CD4-positive, alpha-beta memory T cell (primary cell): ENCODE measurements at regions not wholly inside any gene's neighbourhood (a gene's known extent, or its start where the extent isn't known, plus 50 kb on each side); places are given as distances from the start of the nearest gene placed in this dataset.

Experiments
- CTCF ChIA-PET: fragments of 350-600 bp; sonication (Branson Sonifier 250); formaldehyde crosslinking; loops from one replicate; lab custom pipeline; 2021; ENCODE audit warnings: inconsistent platforms; ENCODE audit not compliant: partially characterized antibody; lab: Charles Lee
- POLR2A ChIA-PET: fragments of 350-600 bp; sonication (Branson Sonifier 250); formaldehyde crosslinking; loops from one replicate; lab custom pipeline; 2021; ENCODE audit not compliant: partially characterized antibody; lab: Charles Lee
- DNase-seq, 5 donors: peaks; one replicate each; pipeline versions ENCODE4 v3.0.0 to v3.0.0-alpha.2; 2020 to 2022; ENCODE audit warnings: mixed read lengths in 1 of 5
- H3K27ac ChIP-seq: one replicate; pipeline ENCODE4 v1.7.0; 2013; ENCODE audit warnings: low read depth, low read length
- H3K27me3 ChIP-seq: 2 replicates; pipeline ENCODE4 v1.7.0; 2013; ENCODE audit warnings: mild to moderate bottlenecking, low read length, moderate library complexity; ENCODE audit not compliant: insufficient read depth
- H3K36me3 ChIP-seq: 2 replicates; pipeline ENCODE4 v1.7.0; 2013; ENCODE audit warnings: mild to moderate bottlenecking, low read length, moderate library complexity; ENCODE audit not compliant: insufficient read depth
- H3K4me1 ChIP-seq: 2 replicates; pipeline ENCODE4 v1.7.0; 2013; ENCODE audit warnings: mild to moderate bottlenecking, low read length, moderate library complexity; ENCODE audit not compliant: insufficient read depth
- H3K4me3 ChIP-seq, 2 donors: one replicate each; pipeline ENCODE4 v1.7.0; 2013; ENCODE audit warnings: low read length in 2 of 2, mild to moderate bottlenecking in 1 of 2
- H3K9me3 ChIP-seq, 2 donors: one replicate each; pipeline ENCODE4 v1.7.0; 2013; ENCODE audit warnings: low read length in 2 of 2, control low read depth in 1 of 2; ENCODE audit not compliant: control insufficient read depth in 1 of 2
- H3K27ac Mint-ChIP-seq, 7 donors: one replicate each; pipeline ENCODE4 v1.8.0; 2020 to 2021; ENCODE audit warnings: mixed read lengths in 7 of 7, mild to moderate bottlenecking in 6 of 7, inconsistent platforms in 3 of 7, moderate library complexity in 3 of 7
- H3K27me3 Mint-ChIP-seq, 2 donors: one replicate each; pipeline ENCODE4 v1.8.0; 2020 to 2021; ENCODE audit warnings: mixed read lengths in 2 of 2
- H3K36me3 Mint-ChIP-seq, 2 donors: one replicate each; pipeline ENCODE4 v1.8.0; 2020 to 2021; ENCODE audit warnings: mixed read lengths in 2 of 2, inconsistent platforms in 1 of 2, mild to moderate bottlenecking in 1 of 2
- H3K4me1 Mint-ChIP-seq, 4 donors: one replicate each; pipeline ENCODE4 v1.8.0; 2020 to 2021; ENCODE audit warnings: mixed read lengths in 4 of 4, mild to moderate bottlenecking in 1 of 4
- H3K4me3 Mint-ChIP-seq, 8 donors: one replicate each; pipeline ENCODE4 v1.8.0; 2020 to 2021; ENCODE audit warnings: mixed read lengths in 8 of 8, mild to moderate bottlenecking in 7 of 8, moderate library complexity in 6 of 8, inconsistent platforms in 3 of 8
- H3K9me3 Mint-ChIP-seq, 8 donors: one replicate each; pipeline ENCODE4 v1.8.0; 2020 to 2021; ENCODE audit warnings: mixed read lengths in 8 of 8, mild to moderate bottlenecking in 5 of 8, inconsistent platforms in 3 of 8, moderate library complexity in 1 of 8
- intact Hi-C: fragments of 100-400 bp; cut with micrococcal nuclease; formaldehyde crosslinking; loops from one replicate; pipeline ENCODE4 v1.15.1; 2023

- Histone ChIP-seq H3K36me3 (no peaks in the 10 kb centered on the region), H3K9me3 (no peaks in the 10 kb centered on the region), H3K4me3 (no peak overlapping the region), H3K27me3 (no peaks in the 10 kb centered on the region), H3K27ac (no peak overlapping the region), H3K4me1 (peaks cover 16% of the 10 kb centered on the region)
- Mint-ChIP-seq H3K9me3 (no peaks in the 10 kb centered on the region), H3K27ac (peak overlapping the region in 1 of 7 donors; percentile 60), H3K4me1 (peaks cover 12 to 17% (median 14%) of the 10 kb centered on the region in 4 donors), H3K4me3 (no peak overlapping the region), H3K27me3 (peaks cover 0 to 1% of the 10 kb centered on the region in 2 donors), H3K36me3 (no peaks in the 10 kb centered on the region)
- intact Hi-C loops: no loop called here
- ChIA-PET POLR2A (no interaction called here), CTCF (interaction anchor here (1.2 kb wide), 1 partner anchor 59 kb away, joined by 5 read pairs; no protein-coding TSS in a partner anchor)
- DNase-seq: no peak
Measured at GRCh38 chr6:137740091-137740755, 126.8 kb upstream of the TNFAIP3 start.

GRCh38 chr6:137740967-137741761, 125.9 kb upstream of the TNFAIP3 start:
- peak overlapping the region in 4 of 7 donors; percentile 2 to 75 (median 31) for H3K27ac Mint-ChIP-seq
- peaks cover 0 to 1% of the 10 kb centered on the region in 2 donors for H3K27me3 Mint-ChIP-seq
- Histone ChIP-seq H3K27ac (no peak overlapping the region), H3K4me1 (peaks cover 9% of the 10 kb centered on the region), H3K9me3 (no peaks in the 10 kb centered on the region), H3K27me3 (no peaks in the 10 kb centered on the region), H3K36me3 (no peaks in the 10 kb centered on the region), H3K4me3 (no peak overlapping the region)
- H3K9me3 Mint-ChIP-seq: no peaks in the 10 kb centered on the region
- H3K4me1 Mint-ChIP-seq: peaks cover 8 to 16% (median 9%) of the 10 kb centered on the region in 4 donors
- no peaks in the 10 kb centered on the region for H3K36me3 Mint-ChIP-seq
- no peak overlapping the region for H3K4me3 Mint-ChIP-seq
- CTCF ChIA-PET: interaction anchor here (1.2 kb wide), 1 partner anchor 59 kb away, joined by 5 read pairs; no protein-coding TSS in a partner anchor
- DNase-seq: no peak
- intact Hi-C loops: no loop called here
- POLR2A ChIA-PET: no interaction called here

- no peak overlapping the region for H3K4me3 Mint-ChIP-seq
- peaks cover 0 to 8% (median 4%) of the 10 kb centered on the region in 4 donors for H3K4me1 Mint-ChIP-seq
- no peak for DNase-seq
- Histone ChIP-seq H3K27me3 (no peaks in the 10 kb centered on the region), H3K27ac (no peak overlapping the region), H3K9me3 (no peaks in the 10 kb centered on the region), H3K4me3 (no peak overlapping the region), H3K4me1 (no peaks in the 10 kb centered on the region), H3K36me3 (no peaks in the 10 kb centered on the region)
- H3K9me3 Mint-ChIP-seq: no peaks in the 10 kb centered on the region
- no peaks in the 10 kb centered on the region for H3K36me3 Mint-ChIP-seq
- peak overlapping the region in 3 of 7 donors; percentile 26 to 42 (median 30) for H3K27ac Mint-ChIP-seq
- intact Hi-C loops: no loop called here
- ChIA-PET POLR2A (no interaction called here), CTCF (interaction anchor here (1.0 kb wide), 1 partner anchor 55 kb away, joined by 3 read pairs; no protein-coding TSS in a partner anchor)
- H3K27me3 Mint-ChIP-seq: peaks cover 0 to 1% of the 10 kb centered on the region in 2 donors
Measured at GRCh38 chr6:137743493-137743892, 123.6 kb upstream of the TNFAIP3 start.

GRCh38 chr6:137744877-137745276, 122.2 kb upstream of the TNFAIP3 start:
- Mint-ChIP-seq H3K4me3 (no peak overlapping the region), H3K27me3 (peaks cover 0 to 1% of the 10 kb centered on the region in 2 donors), H3K27ac (peak overlapping the region in 1 of 7 donors; percentile 72), H3K4me1 (peaks cover 0 to 8% (median 4%) of the 10 kb centered on the region in 4 donors), H3K9me3 (no peaks in the 10 kb centered on the region), H3K36me3 (no peaks in the 10 kb centered on the region)
- Histone ChIP-seq H3K27ac (no peak overlapping the region), H3K4me3 (no peak overlapping the region), H3K36me3 (no peaks in the 10 kb centered on the region), H3K9me3 (no peaks in the 10 kb centered on the region), H3K27me3 (no peaks in the 10 kb centered on the region), H3K4me1 (no peaks in the 10 kb centered on the region)
- ChIA-PET CTCF (interaction anchor here (1.8 kb wide), 1 partner anchor 37 kb away, joined by 5 read pairs; no protein-coding TSS in a partner anchor), POLR2A (no interaction called here)
- intact Hi-C loops: no loop called here
- no peak for DNase-seq

- POLR2A ChIA-PET: no interaction called here
Measured at GRCh38 chr6:137745321-137745720, 121.7 kb upstream of the TNFAIP3 start.

GRCh38 chr6:137746264-137746663, 120.8 kb upstream of the TNFAIP3 start:
- no peak for DNase-seq
- CTCF ChIA-PET: interaction anchor here (1.8 kb wide), 1 partner anchor 38 kb away, joined by 5 read pairs; no protein-coding TSS in a partner anchor

More at GRCh38 chr6:137745321-137745720, 121.7 kb upstream of the TNFAIP3 start:
- DNase-seq: no peak
- Histone ChIP-seq H3K9me3 (no peaks in the 10 kb centered on the region), H3K4me3 (no peak overlapping the region), H3K27ac (no peak overlapping the region), H3K36me3 (no peaks in the 10 kb centered on the region), H3K4me1 (no peaks in the 10 kb centered on the region), H3K27me3 (no peaks in the 10 kb centered on the region)
- peak overlapping the region in 3 of 7 donors; percentile 6 to 18 (median 8) for H3K27ac Mint-ChIP-seq
- peaks cover 0 to 1% of the 10 kb centered on the region in 2 donors for H3K27me3 Mint-ChIP-seq
- no peaks in the 10 kb centered on the region for H3K9me3 Mint-ChIP-seq
- CTCF ChIA-PET: interaction anchor here (1.8 kb wide), 1 partner anchor 37 kb away, joined by 5 read pairs; no protein-coding TSS in a partner anchor
- intact Hi-C loops: no loop called here
- H3K4me1 Mint-ChIP-seq: peaks cover 0 to 8% (median 4%) of the 10 kb centered on the region in 4 donors
- no peaks in the 10 kb centered on the region for H3K36me3 Mint-ChIP-seq
- H3K4me3 Mint-ChIP-seq: no peak overlapping the region

More at GRCh38 chr6:137746264-137746663, 120.8 kb upstream of the TNFAIP3 start:
- H3K36me3 Mint-ChIP-seq: no peaks in the 10 kb centered on the region
- Histone ChIP-seq H3K4me1 (no peaks in the 10 kb centered on the region), H3K9me3 (no peaks in the 10 kb centered on the region), H3K4me3 (no peak overlapping the region), H3K27me3 (no peaks in the 10 kb centered on the region), H3K36me3 (no peaks in the 10 kb centered on the region), H3K27ac (no peak overlapping the region)
- peaks cover 0 to 1% of the 10 kb centered on the region in 2 donors for H3K27me3 Mint-ChIP-seq
- no peaks in the 10 kb centered on the region for H3K9me3 Mint-ChIP-seq
- H3K4me1 Mint-ChIP-seq: peaks cover 0 to 8% (median 4%) of the 10 kb centered on the region in 4 donors
- peak overlapping the region in 1 of 7 donors; percentile 36 for H3K27ac Mint-ChIP-seq
- H3K4me3 Mint-ChIP-seq: no peak overlapping the region
- POLR2A ChIA-PET: no interaction called here
- intact Hi-C loops: no loop called here
